ENCODE measurements at regions not wholly inside any gene's neighbourhood (a gene's known extent, or its start where the extent isn't known, plus 50 kb on each side); places are given as distances from the start of the nearest gene placed in this dataset.

DNA sequence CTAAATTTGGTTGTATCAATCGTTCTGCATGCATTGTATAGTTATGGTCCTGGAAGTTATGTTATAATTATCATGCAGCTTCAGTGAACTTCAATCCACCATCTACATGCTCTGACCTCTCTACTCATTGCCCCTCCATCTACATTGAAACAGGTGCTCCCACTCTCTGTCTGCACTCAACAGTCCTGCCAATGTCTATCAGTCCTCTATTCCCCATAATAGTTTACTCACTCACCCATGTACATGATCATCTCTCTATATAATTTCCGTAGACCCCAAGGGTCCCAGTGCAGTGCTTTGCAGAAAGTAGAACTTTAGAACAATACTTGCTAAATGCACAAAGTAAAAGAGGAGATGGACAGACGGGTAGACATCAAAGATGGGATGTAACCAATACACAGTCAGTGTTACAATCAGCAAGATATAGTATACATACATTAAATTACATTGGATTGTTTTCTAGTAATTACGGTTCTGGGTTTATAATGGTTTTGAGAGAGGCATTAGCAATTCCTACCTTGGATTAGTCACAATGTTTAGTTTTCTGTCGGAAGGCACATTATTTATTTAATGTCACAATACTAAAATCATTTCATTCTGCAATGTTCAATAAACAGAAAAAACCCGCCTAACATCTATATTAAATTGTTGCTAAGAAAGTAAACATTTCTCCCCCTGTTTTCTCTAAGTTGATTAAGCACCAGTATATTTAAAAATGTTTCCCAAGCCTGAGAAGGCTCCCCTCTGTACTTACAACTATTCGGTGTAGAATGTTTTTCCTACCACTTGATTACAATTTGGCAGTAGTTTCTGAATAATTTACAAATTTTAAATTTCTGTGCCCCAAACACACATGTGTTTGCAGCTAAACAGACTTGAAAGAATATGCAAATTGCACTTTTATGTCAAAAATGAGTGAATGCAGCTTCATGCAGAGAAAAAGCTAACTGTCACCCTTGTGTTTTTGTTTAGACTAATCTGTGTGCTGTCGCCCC, 94.4 kb upstream of the SIX2 start:
- TF ChIP-seq, protein P1, sequence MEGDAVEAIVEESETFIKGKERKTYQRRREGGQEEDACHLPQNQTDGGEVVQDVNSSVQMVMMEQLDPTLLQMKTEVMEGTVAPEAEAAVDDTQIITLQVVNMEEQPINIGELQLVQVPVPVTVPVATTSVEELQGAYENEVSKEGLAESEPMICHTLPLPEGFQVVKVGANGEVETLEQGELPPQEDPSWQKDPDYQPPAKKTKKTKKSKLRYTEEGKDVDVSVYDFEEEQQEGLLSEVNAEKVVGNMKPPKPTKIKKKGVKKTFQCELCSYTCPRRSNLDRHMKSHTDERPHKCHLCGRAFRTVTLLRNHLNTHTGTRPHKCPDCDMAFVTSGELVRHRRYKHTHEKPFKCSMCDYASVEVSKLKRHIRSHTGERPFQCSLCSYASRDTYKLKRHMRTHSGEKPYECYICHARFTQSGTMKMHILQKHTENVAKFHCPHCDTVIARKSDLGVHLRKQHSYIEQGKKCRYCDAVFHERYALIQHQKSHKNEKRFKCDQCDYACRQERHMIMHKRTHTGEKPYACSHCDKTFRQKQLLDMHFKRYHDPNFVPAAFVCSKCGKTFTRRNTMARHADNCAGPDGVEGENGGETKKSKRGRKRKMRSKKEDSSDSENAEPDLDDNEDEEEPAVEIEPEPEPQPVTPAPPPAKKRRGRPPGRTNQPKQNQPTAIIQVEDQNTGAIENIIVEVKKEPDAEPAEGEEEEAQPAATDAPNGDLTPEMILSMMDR (conservative IDR thresholded peaks at IDR 0.05; ENCODE audit: low read depth, low read length) = no peak
- no peak for TF ChIP-seq EZH2 (IDR thresholded peaks at IDR 0.05; ENCODE audit: borderline replicate concordance, low read depth, low read length, poor library complexity, severe bottlenecking)

Data from A673 (cell line).